ENCODE measurements at regions not wholly inside any gene's neighbourhood (a gene's known extent, or its start where the extent isn't known, plus 50 kb on each side); places are given as distances from the start of the nearest gene placed in this dataset.

DNA sequence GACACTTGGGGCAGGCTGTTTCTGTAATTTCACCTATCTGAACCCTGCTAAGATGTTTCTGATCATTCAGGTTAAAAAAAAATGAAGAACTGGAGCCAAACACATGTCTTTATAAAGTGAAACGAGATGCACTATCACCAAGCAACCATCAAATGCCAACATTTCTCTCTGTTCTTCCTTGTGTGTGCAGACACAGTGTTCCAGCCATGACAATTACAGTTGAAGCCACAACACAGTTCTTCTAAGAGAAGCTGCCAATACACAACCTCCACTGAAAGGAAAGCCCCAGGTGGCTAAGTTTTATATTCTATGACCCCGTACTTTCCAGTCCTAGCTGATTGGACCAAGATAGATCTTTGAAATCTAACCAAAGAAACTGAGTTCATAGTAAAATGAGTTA lies 181.8 kb downstream of the RAD51AP2 start:
- TF ChIP-seq, protein P1, sequence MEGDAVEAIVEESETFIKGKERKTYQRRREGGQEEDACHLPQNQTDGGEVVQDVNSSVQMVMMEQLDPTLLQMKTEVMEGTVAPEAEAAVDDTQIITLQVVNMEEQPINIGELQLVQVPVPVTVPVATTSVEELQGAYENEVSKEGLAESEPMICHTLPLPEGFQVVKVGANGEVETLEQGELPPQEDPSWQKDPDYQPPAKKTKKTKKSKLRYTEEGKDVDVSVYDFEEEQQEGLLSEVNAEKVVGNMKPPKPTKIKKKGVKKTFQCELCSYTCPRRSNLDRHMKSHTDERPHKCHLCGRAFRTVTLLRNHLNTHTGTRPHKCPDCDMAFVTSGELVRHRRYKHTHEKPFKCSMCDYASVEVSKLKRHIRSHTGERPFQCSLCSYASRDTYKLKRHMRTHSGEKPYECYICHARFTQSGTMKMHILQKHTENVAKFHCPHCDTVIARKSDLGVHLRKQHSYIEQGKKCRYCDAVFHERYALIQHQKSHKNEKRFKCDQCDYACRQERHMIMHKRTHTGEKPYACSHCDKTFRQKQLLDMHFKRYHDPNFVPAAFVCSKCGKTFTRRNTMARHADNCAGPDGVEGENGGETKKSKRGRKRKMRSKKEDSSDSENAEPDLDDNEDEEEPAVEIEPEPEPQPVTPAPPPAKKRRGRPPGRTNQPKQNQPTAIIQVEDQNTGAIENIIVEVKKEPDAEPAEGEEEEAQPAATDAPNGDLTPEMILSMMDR (IDR thresholded peaks at IDR 0.05) = no peak
- no peak for TF ChIP-seq POLR2AphosphoS5 (IDR thresholded peaks at IDR 0.05; ENCODE audit: low read depth, low read length)

Data from Panc1 (cell line).